HL-60 (cell line): ENCODE measurements at regions not wholly inside any gene's neighbourhood (a gene's known extent, or its start where the extent isn't known, plus 50 kb on each side); places are given as distances from the start of the nearest gene placed in this dataset.

ENCODE experiments used
- DNase-seq, 2 experiments: peaks; one replicate each; pipeline ENCODE4 v3.0.0-alpha.2; 2010 to 2020; ENCODE audit warnings: low read depth in 1 of 2, low spot score in 1 of 2
- H3K27ac ChIP-seq: fragments of 250-450 bp; sonication (Bioruptor Pico); replicated peaks from 2 replicates; pipeline ENCODE4 v1.5.1; 2020; ENCODE audit warnings: mild to moderate bottlenecking, moderate library complexity
- H3K27me3 ChIP-seq: fragments of 250-450 bp; sonication (Bioruptor Pico); 2 replicates; pipeline ENCODE4 v1.5.1; 2021; ENCODE audit warnings: mild to moderate bottlenecking, moderate library complexity; ENCODE audit not compliant: insufficient read depth, poor library complexity, severe bottlenecking
- H3K4me3 ChIP-seq: replicated peaks from 2 replicates; pipeline ENCODE4 v1.5.1; 2011; ENCODE audit warnings: mild to moderate bottlenecking, control low read depth, low read length; ENCODE audit not compliant: insufficient read depth
- GABPA ChIP-seq: IDR thresholded peaks from 2 replicates; pipeline ENCODE4 v1.6.1; 2012; ENCODE audit warnings: low read depth
- POLR2AphosphoS5 ChIP-seq: IDR thresholded peaks from 2 replicates; pipeline ENCODE4 v1.6.1; 2012; ENCODE audit warnings: low read depth
- SPI1 ChIP-seq: IDR thresholded peaks from 2 replicates; pipeline ENCODE4 v1.6.1; 2012; ENCODE audit warnings: low read depth, mild to moderate bottlenecking, borderline replicate concordance
- TF ChIP-seq, protein P1 (sequence below): IDR thresholded peaks from one replicate; pipeline ENCODE4 v1.5.1; 2011; ENCODE audit warnings: low read length, control low read depth, inconsistent platforms; ENCODE audit not compliant: insufficient read depth
- TF ChIP-seq, protein P2 (sequence below): IDR thresholded peaks from 2 replicates; pipeline ENCODE4 v1.6.1; 2012; ENCODE audit warnings: low read depth; ENCODE audit not compliant: insufficient replicate concordance

DNA sequence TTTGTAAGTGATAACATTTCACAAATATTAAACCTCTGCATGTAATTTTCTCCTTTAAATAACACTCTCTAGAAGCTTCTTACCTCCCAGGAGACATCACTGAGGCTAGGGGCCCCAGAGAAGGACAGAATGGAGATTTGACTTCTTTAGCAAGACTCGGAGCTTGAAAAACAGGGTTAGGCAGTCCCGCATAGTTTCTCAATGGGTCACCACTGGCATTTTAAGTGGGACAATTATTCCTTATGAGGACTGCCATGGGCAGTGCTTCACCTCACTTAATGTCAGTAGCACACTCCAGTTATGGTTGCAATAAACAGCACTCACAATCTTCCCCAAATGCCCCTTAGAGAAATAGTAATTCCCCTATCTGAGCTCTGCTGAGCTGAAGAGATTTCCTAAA lies 66.7 kb upstream of the NOCT start:
- Histone ChIP-seq H3K27ac (no peak overlapping the region), H3K27me3 (no peaks in the 10 kb centered on the region), H3K4me3 (no peak overlapping the region)
- TF ChIP-seq, protein P1, sequence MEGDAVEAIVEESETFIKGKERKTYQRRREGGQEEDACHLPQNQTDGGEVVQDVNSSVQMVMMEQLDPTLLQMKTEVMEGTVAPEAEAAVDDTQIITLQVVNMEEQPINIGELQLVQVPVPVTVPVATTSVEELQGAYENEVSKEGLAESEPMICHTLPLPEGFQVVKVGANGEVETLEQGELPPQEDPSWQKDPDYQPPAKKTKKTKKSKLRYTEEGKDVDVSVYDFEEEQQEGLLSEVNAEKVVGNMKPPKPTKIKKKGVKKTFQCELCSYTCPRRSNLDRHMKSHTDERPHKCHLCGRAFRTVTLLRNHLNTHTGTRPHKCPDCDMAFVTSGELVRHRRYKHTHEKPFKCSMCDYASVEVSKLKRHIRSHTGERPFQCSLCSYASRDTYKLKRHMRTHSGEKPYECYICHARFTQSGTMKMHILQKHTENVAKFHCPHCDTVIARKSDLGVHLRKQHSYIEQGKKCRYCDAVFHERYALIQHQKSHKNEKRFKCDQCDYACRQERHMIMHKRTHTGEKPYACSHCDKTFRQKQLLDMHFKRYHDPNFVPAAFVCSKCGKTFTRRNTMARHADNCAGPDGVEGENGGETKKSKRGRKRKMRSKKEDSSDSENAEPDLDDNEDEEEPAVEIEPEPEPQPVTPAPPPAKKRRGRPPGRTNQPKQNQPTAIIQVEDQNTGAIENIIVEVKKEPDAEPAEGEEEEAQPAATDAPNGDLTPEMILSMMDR, result no peak
- TF ChIP-seq SPI1 (no peak), GABPA (no peak), POLR2AphosphoS5 (no peak)
- TF ChIP-seq, protein P2, sequence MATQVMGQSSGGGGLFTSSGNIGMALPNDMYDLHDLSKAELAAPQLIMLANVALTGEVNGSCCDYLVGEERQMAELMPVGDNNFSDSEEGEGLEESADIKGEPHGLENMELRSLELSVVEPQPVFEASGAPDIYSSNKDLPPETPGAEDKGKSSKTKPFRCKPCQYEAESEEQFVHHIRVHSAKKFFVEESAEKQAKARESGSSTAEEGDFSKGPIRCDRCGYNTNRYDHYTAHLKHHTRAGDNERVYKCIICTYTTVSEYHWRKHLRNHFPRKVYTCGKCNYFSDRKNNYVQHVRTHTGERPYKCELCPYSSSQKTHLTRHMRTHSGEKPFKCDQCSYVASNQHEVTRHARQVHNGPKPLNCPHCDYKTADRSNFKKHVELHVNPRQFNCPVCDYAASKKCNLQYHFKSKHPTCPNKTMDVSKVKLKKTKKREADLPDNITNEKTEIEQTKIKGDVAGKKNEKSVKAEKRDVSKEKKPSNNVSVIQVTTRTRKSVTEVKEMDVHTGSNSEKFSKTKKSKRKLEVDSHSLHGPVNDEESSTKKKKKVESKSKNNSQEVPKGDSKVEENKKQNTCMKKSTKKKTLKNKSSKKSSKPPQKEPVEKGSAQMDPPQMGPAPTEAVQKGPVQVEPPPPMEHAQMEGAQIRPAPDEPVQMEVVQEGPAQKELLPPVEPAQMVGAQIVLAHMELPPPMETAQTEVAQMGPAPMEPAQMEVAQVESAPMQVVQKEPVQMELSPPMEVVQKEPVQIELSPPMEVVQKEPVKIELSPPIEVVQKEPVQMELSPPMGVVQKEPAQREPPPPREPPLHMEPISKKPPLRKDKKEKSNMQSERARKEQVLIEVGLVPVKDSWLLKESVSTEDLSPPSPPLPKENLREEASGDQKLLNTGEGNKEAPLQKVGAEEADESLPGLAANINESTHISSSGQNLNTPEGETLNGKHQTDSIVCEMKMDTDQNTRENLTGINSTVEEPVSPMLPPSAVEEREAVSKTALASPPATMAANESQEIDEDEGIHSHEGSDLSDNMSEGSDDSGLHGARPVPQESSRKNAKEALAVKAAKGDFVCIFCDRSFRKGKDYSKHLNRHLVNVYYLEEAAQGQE, result no peak
- DNase-seq, result no peak

DNA sequence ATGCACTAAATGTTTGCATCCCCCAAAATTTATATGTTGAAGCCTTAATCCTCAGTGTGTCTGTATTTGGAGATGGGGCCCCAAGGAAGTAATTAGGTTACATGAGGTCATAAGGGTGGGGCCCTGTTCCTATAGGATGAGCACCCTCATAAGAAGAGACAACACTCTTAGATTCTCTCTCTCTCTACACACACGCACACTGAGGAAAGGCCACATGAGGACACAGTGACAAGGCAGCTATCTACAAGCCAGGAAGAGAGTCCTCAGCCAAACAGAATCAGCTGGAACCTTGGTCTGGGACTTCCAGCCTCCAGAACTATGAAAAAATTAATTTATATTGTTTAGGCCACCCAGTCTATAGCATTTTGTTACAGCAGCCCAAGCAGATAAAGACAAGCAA lies 69.3 kb upstream of the NOCT start:
- no peak for TF ChIP-seq GABPA
- TF ChIP-seq, protein P1, result no peak
- TF ChIP-seq, protein P2, result no peak
- TF ChIP-seq SPI1, result no peak
- no peak for TF ChIP-seq POLR2AphosphoS5
- H3K4me3 ChIP-seq, result no peak overlapping the region
- DNase-seq, result no peak

DNA sequence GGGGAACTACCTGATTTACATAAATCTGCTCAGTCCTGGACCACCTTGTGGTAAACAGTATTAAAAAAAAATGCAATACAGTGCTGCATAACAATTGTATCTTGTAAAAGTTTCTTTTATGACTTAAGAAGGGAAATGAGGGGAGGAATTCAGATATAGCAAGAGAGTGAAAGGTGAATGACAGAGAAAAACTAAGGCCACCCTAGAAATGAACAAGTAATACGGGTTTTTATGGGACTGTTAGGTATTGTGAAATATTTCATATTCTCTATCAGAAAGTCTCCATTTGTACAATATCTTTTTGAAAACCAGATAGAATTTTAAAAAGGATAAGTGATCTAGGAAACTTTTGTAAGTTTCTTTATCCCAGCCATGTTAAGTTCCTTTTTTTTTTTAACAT lies 69.7 kb upstream of the NOCT start:
- Histone ChIP-seq H3K27ac (no peak overlapping the region), H3K27me3 (no peaks in the 10 kb centered on the region), H3K4me3 (no peak overlapping the region)
- no peak for DNase-seq
- TF ChIP-seq POLR2AphosphoS5, result no peak
- TF ChIP-seq, protein P2, result no peak
- TF ChIP-seq GABPA, result no peak
- TF ChIP-seq SPI1, result no peak
- TF ChIP-seq, protein P1, result no peak

More for the DNA sequence above, 69.3 kb upstream of the NOCT start:
- no peak overlapping the region for H3K27ac ChIP-seq
- H3K27me3 ChIP-seq, result no peaks in the 10 kb centered on the region
